Brain microvascular endothelial cell (primary cell): ENCODE measurements at regions not wholly inside any gene's neighbourhood (a gene's known extent, or its start where the extent isn't known, plus 50 kb on each side); places are given as distances from the start of the nearest gene placed in this dataset.

ENCODE experiments used
- DNase-seq: peaks from one replicate; pipeline ENCODE4 v3.0.0-alpha.2; 2020
- H3K27ac ChIP-seq: fragments of 250-450 bp; sonication (Bioruptor Pico); 2 replicates; pipeline ENCODE4 v1.5.1; 2020; ENCODE audit warnings: mild to moderate bottlenecking, moderate library complexity
- H3K27me3 ChIP-seq: fragments of 250-450 bp; sonication (Bioruptor Pico); replicated peaks from 2 replicates; pipeline ENCODE4 v1.5.1; 2020; ENCODE audit warnings: mild to moderate bottlenecking
- H3K36me3 ChIP-seq: fragments of 250-450 bp; sonication (Bioruptor Pico); replicated peaks from 2 replicates; pipeline ENCODE4 v1.5.1; 2020; ENCODE audit warnings: mild to moderate bottlenecking
- H3K4me3 ChIP-seq: 2 replicates; pipeline ENCODE4 v1.5.1; 2011; ENCODE audit warnings: low read depth, mild to moderate bottlenecking, control low read depth, low read length, moderate library complexity
- in situ Hi-C: cut with HindIII; loops from 2 replicates; pipeline ENCODE4 v1.10.0; 2017; ENCODE audit warnings: low sequenced_read_pairs, low pct_ligation_motif_present
- TF ChIP-seq, protein P1 (sequence below): IDR thresholded peaks from 2 replicates; pipeline ENCODE4 v1.5.1; 2011; ENCODE audit warnings: low read depth, mild to moderate bottlenecking, moderate library complexity, low read length, control low read depth, inconsistent platforms; ENCODE audit errors: missing control alignments

DNA sequence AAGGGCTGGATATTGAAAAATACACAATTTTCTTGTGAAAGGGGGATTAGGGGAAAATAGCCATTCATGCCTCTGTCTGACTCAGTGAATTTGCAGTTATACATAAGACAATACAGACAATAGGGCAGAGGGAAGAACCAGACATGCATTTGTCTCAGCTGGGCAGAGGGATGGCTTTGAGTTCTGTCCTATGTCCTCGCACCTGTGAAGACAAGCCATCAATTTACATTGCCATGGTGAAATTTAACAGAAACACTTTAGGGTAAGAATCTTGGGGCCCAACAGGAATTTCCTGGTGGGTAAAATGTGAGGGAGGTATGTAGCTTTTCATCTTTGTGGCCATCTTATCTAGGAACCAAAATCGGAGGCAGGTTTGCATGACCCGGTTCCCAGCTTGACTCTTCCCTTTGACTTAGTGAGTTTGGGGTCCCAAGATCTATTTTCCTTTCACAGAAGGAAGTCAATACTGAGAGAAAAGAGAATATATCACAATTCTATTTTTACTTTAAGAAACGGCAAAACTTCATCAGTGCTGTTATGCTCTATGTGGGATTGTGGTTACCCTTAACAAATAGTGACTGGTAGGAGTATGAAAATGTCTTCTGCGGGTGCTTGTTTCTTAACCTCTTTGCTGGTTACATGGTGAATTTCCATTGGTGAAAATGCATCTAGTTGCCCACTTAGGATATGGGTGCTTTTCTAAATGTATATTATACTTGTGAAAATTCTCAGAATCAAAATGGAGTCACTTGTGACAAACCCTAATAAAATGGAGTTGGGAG lies 221.8 kb downstream of the SPP2 start:
- Histone ChIP-seq H3K27me3 (no peaks in the 10 kb centered on the region), H3K4me3 (no peak overlapping the region), H3K36me3 (no peaks in the 10 kb centered on the region), H3K27ac (no peak overlapping the region)
- TF ChIP-seq, protein P1, sequence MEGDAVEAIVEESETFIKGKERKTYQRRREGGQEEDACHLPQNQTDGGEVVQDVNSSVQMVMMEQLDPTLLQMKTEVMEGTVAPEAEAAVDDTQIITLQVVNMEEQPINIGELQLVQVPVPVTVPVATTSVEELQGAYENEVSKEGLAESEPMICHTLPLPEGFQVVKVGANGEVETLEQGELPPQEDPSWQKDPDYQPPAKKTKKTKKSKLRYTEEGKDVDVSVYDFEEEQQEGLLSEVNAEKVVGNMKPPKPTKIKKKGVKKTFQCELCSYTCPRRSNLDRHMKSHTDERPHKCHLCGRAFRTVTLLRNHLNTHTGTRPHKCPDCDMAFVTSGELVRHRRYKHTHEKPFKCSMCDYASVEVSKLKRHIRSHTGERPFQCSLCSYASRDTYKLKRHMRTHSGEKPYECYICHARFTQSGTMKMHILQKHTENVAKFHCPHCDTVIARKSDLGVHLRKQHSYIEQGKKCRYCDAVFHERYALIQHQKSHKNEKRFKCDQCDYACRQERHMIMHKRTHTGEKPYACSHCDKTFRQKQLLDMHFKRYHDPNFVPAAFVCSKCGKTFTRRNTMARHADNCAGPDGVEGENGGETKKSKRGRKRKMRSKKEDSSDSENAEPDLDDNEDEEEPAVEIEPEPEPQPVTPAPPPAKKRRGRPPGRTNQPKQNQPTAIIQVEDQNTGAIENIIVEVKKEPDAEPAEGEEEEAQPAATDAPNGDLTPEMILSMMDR, result no peak
- DNase-seq, result no peak
- in situ Hi-C loops, result no loop called here

DNA sequence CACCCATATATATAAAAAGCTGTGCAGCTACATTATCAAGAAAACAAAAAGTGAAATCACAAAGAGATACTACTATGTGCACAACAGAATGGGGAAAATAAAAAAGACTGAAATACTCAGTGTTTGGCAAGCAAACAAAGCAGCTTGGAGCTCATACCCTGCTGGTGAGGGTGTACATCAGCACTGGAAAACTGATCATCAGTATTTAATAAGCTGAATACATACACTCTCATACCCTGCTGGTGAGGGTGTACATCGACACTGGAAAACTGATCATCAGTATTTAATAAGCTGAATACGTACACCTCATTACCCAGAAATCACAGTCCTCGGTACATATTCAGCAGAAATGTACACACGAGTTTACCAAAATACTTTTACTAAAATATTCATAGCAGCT lies 220.8 kb downstream of the SPP2 start:
- in situ Hi-C loops, result no loop called here
- Histone ChIP-seq H3K36me3 (no peaks in the 10 kb centered on the region), H3K27me3 (no peaks in the 10 kb centered on the region), H3K4me3 (no peak overlapping the region), H3K27ac (no peak overlapping the region)
- no peak for DNase-seq
- TF ChIP-seq, protein P1, result peak; percentile 25

DNA sequence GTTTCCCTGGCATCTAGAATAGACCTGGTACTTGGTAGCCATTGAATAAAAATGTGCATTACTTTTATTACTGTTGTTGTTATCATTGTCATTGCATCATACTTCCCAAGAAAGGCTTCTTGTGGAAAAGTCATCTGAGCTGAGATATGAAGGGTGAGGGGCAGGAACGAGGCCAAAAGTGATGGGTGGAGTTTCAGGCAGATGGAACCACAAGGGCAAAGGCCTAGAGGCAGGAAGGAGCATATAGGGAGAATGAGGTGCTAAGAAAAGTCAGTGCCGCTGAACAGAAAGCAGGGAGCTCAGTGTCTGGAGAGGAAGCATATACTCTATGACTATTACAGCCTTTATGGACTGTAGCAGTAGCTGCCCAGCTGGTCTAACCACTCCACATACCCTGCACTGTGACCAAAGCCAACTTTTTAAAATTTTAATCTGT lies 219.3 kb downstream of the SPP2 start:
- peak; percentile 32 for DNase-seq
- Histone ChIP-seq H3K27ac (no peak overlapping the region), H3K36me3 (no peaks in the 10 kb centered on the region), H3K27me3 (no peaks in the 10 kb centered on the region), H3K4me3 (no peak overlapping the region)
- in situ Hi-C loops, result no loop called here
- TF ChIP-seq, protein P1, result no peak

DNA sequence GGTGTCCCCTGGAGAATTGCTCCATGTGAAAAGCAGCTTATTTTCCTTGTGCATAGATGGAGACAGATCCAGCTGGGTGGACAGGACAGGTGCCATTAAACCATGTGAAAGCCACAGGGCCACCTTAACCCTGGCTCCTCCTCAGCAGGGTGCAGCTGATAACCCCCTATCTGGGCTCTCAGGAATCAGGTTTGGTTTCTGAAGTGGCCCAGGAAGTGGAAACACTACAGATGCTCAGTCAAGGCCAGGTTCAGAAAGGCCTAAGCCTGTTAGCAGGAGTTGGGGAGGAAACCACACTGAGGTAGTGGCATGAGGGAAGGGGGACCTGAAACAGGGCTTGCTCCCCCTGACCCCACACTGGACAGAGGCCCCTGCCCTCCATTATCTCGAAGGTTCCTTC lies 217.0 kb downstream of the SPP2 start:
- Histone ChIP-seq H3K27me3 (no peaks in the 10 kb centered on the region), H3K27ac (no peak overlapping the region), H3K4me3 (no peak overlapping the region), H3K36me3 (no peaks in the 10 kb centered on the region)
- TF ChIP-seq, protein P1, result no peak
- no peak for DNase-seq
- in situ Hi-C loops, result no loop called here

DNA sequence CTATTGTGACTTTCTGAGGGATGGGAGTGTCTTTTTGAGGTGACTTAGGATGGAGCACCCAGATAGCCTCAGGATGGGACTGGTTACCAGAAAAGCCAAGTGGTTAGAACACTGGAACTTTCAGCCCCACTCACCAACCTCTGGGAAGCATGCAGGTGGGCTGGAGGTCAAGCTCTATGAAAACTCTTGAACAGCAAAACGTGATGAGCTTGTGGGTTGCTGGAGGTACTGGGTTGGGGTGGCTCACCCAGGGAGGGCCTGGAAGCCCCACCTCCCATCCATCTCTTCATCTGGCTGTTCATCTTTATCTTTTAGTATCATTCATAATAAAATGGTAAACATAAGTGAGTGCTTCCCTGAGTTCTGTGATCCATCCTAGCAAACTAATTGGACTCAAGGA lies 216.4 kb downstream of the SPP2 start:
- TF ChIP-seq, protein P1, result no peak
- no peaks in the 10 kb centered on the region for H3K27me3 ChIP-seq
- no peak overlapping the region for H3K27ac ChIP-seq
- H3K4me3 ChIP-seq, result no peak overlapping the region
- no peak for DNase-seq
- in situ Hi-C loops, result no loop called here
- no peaks in the 10 kb centered on the region for H3K36me3 ChIP-seq

DNA sequence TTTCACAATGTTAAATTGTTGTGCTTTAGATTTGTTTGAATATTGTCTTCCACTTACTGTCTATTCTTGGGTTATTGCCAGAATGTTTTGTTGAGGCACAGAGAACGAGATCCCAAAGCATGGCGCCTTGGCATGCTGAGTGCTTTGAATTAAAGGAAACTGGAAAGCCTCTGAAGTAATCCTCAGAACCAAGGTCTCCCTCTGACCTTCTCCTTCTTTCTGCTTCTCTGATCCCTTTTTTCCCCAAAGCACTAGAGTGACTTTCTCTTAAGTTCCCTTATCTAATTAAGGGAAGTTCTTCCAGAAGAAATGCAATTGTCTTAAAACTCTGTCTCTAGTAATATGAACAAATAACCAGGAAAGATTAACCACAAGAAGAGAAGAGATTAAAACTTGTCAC lies 214.7 kb downstream of the SPP2 start:
- in situ Hi-C loops, result no loop called here
- no peak overlapping the region for H3K27ac ChIP-seq
- TF ChIP-seq, protein P1, result no peak
- no peaks in the 10 kb centered on the region for H3K27me3 ChIP-seq
- H3K36me3 ChIP-seq, result no peaks in the 10 kb centered on the region
- H3K4me3 ChIP-seq, result no peak overlapping the region
- no peak for DNase-seq
